HCT116 (cell line): ENCODE measurements at regions not wholly inside any gene's neighbourhood (a gene's known extent, or its start where the extent isn't known, plus 50 kb on each side); places are given as distances from the start of the nearest gene placed in this dataset.
"Not testable (repeated sequence)": the region's sequence is repeated elsewhere in the genome, so short reads cannot be mapped to it uniquely, and the experiment has no call there.

Experiments
- ATAC-seq: fragments of 200-7000 bp; cut with Tn5 transposase; 2 replicates; pipeline ENCODE4 v1.9.1; 2020; ENCODE audit warnings: mild to moderate bottlenecking, moderate library complexity
- BruUV-seq: library from RNA; stranded (reverse); fragments of 400-500 nt; replicated peaks from 2 replicates; lab custom pipeline; 2021; lab: Mats Ljungman, UMichigan
- CTCF ChIA-PET: fragments of 300-600 bp; sonication (Branson Sonifier 250); formaldehyde crosslinking; loops from one replicate; lab custom pipeline; 2021; ENCODE audit warnings: antibody characterized with exemption; lab: Charles Lee
- POLR2A ChIA-PET: fragments of 300-600, 350-600 bp; sonication (Branson Sonifier 250); formaldehyde crosslinking; loops from one replicate; lab custom pipeline; 2021; ENCODE audit warnings: antibody characterized with exemption; lab: Charles Lee
- RAD21 ChIA-PET, 2 experiments: fragments of 300-600 bp; sonication (Branson Sonifier 250); formaldehyde crosslinking; loops; one replicate each; lab custom pipeline; 2023; ENCODE audit warnings: low total read pairs in 2 of 2; ENCODE audit not compliant: uncharacterized antibody in 2 of 2, unreplicated experiment in 2 of 2, low non-redundant PET in 1 of 2; lab: Charles Lee
- DNase-seq: peaks from one replicate; pipeline ENCODE4 v3.0.0-alpha.2; 2010; ENCODE audit warnings: low read depth, low spot score
- H2AFZ ChIP-seq: fragments of 200-600 bp; shearing (Covaris generic), sonication (generic); 2 replicates; pipeline ENCODE4 v1.6.1; 2017; ENCODE audit warnings: low read depth, mixed run types, mixed read lengths, antibody characterized with exemption, low read length; ENCODE audit not compliant: poor library complexity, severe bottlenecking
- H3K27ac ChIP-seq: 2 replicates; pipeline ENCODE4 v1.5.1; 2012; ENCODE audit warnings: low read depth, low read length
- H3K27me3 ChIP-seq: fragments of 200-600 bp; sonication (generic); 2 replicates; pipeline ENCODE4 v1.6.1; 2016; ENCODE audit warnings: mixed run types, low read length, mixed read lengths; ENCODE audit not compliant: insufficient read depth
- H3K36me3 ChIP-seq, 2 experiments: fragments of 200-500 bp in 1 of 2; fragments of 200-600 bp in 1 of 2; sonication (Bioruptor generic) in 1 of 2; sonication (generic) in 1 of 2; 2 replicates each; pipeline versions ENCODE4 v1.5.1 to v1.6.1; 2014 to 2016; ENCODE audit warnings: low read length in 2 of 2, inconsistent platforms in 1 of 2, mixed read lengths in 1 of 2, mixed run types in 1 of 2; ENCODE audit not compliant: insufficient read depth in 2 of 2, control insufficient read depth in 1 of 2
- H3K4me1 ChIP-seq, 2 experiments: fragments of 200-600 bp in 1 of 2; sonication (generic) in 1 of 2; 2 replicates each; pipeline versions ENCODE4 v1.5.1 to v1.6.1; 2012 to 2017; ENCODE audit warnings: low read length in 2 of 2, inconsistent platforms in 1 of 2, mild to moderate bottlenecking in 1 of 2, mixed read lengths in 1 of 2, mixed run types in 1 of 2, moderate library complexity in 1 of 2; ENCODE audit not compliant: insufficient read depth in 2 of 2, control insufficient read depth in 1 of 2
- H3K4me2 ChIP-seq: fragments of 200-600 bp; sonication (generic); 2 replicates; pipeline ENCODE4 v1.6.1; 2017; ENCODE audit warnings: mixed run types, low read length, mixed read lengths
- H3K4me3 ChIP-seq, 2 experiments: fragments of 200-600 bp in 1 of 2; sonication (generic) in 1 of 2; replicated peaks in 1 of 2; 2 replicates each; pipeline ENCODE4 v1.5.1; 2011 to 2016; ENCODE audit warnings: low read length in 2 of 2, control low read depth in 1 of 2, low read depth in 1 of 2, mild to moderate bottlenecking in 1 of 2, mixed read lengths in 1 of 2, mixed run types in 1 of 2
- H3K79me2 ChIP-seq: fragments of 200-600 bp; sonication (generic); 2 replicates; pipeline ENCODE4 v1.6.1; 2017; ENCODE audit warnings: mild to moderate bottlenecking, mixed run types, low read length, moderate library complexity, mixed read lengths; ENCODE audit not compliant: insufficient read depth
- H3K9ac ChIP-seq: fragments of 200-600 bp; sonication (generic); 2 replicates; pipeline ENCODE4 v1.6.1; 2016; ENCODE audit warnings: low read length, mixed read lengths
- H3K9me2 ChIP-seq: fragments of 200-600 bp; sonication (generic), shearing (Covaris generic); 2 replicates; pipeline ENCODE4 v1.6.1; 2017; ENCODE audit warnings: mixed run types, mild to moderate bottlenecking, moderate library complexity; ENCODE audit not compliant: insufficient read depth
- H3K9me3 ChIP-seq, 2 experiments: fragments of 200-500 bp in 1 of 2; fragments of 200-600 bp in 1 of 2; sonication (Bioruptor generic) in 1 of 2; sonication (generic) in 1 of 2; 2 replicates each; pipeline ENCODE4 v1.6.1; 2014 to 2017; ENCODE audit warnings: low read length in 2 of 2, mixed read lengths in 2 of 2, inconsistent platforms in 1 of 2, low read depth in 1 of 2, mild to moderate bottlenecking in 1 of 2, mixed run types in 1 of 2, moderate library complexity in 1 of 2; ENCODE audit not compliant: control insufficient read depth in 1 of 2, insufficient read depth in 1 of 2
- H4K20me1 ChIP-seq: fragments of 200-600 bp; sonication (generic), shearing (Covaris generic); 2 replicates; pipeline ENCODE4 v1.6.1; 2017; ENCODE audit warnings: mixed run types, mild to moderate bottlenecking, moderate library complexity; ENCODE audit not compliant: insufficient read depth
- ATF3 ChIP-seq: IDR thresholded peaks from 2 replicates; pipeline ENCODE4 v1.6.1; 2012
- CTCF ChIP-seq, 3 experiments: fragments of 200-600 bp in 1 of 3; sonication (generic) in 1 of 3; IDR thresholded peaks in 2 of 3; conservative IDR thresholded peaks in 1 of 3; 2 replicates each; pipeline ENCODE4 v1.5.1; 2012 to 2017; ENCODE audit warnings: low read depth in 2 of 3, low read length in 2 of 3, antibody characterized with exemption in 1 of 3, borderline replicate concordance in 1 of 3, control low read depth in 1 of 3, mild to moderate bottlenecking in 1 of 3, mixed read lengths in 1 of 3, mixed run types in 1 of 3, moderate library complexity in 1 of 3; ENCODE audit not compliant: insufficient read depth in 1 of 3
- EGR1 ChIP-seq: IDR thresholded peaks from 2 replicates; pipeline ENCODE4 v1.6.1; 2012; ENCODE audit warnings: low read depth
- MAX ChIP-seq: IDR thresholded peaks from 2 replicates; pipeline ENCODE4 v1.6.1; 2012
- TCF7L2 ChIP-seq: IDR thresholded peaks from 2 replicates; pipeline ENCODE4 v1.7.0; 2011; ENCODE audit warnings: borderline replicate concordance, inconsistent platforms; ENCODE audit not compliant: insufficient read depth, insufficient read length; ENCODE audit errors: extremely low read depth
- ZBTB33 ChIP-seq: IDR thresholded peaks from 2 replicates; pipeline ENCODE4 v1.6.1; 2011; ENCODE audit warnings: mild to moderate bottlenecking, low read length, moderate library complexity; ENCODE audit not compliant: insufficient replicate concordance; ENCODE audit errors: extremely low read depth
- intact Hi-C: fragments of 100-400 bp; cut with micrococcal nuclease; formaldehyde crosslinking; loops from 2 replicates; pipeline ENCODE4 v1.10.0; 2022

GRCh38 chr12:102314821-102315220 is 117.2 kb upstream of the PMCH start:
- POLR2A ChIA-PET, result no interaction called here
- ATAC-seq, result no peak
- H3K36me3 ChIP-seq, result no peaks in the 10 kb centered on the region
- H3K79me2 ChIP-seq, result no peaks in the 10 kb centered on the region
- intact Hi-C loops, result no loop called here
- no peak overlapping the region for H2AFZ ChIP-seq
- BruUV-seq, result no TSS peak
- no peak overlapping the region for H3K4me2 ChIP-seq
- TF ChIP-seq TCF7L2 (no peak), ZBTB33 (no peak), MAX (no peak), ATF3 (no peak), EGR1 (no peak), CTCF (IDR thresholded peaks at IDR 0.05 in 2 of 3, conservative IDR thresholded peaks at IDR 0.05 in 1 of 3; ENCODE audit: borderline replicate concordance in 1 of 3, insufficient read depth in 1 of 3, low read depth in 2 of 3, low read length in 2 of 3) (no peak)
- CTCF ChIA-PET, result interaction anchor here (1.6 kb wide), 1 partner anchor 14 kb away, joined by 3 read pairs; no protein-coding TSS in a partner anchor
- H3K4me1 ChIP-seq, result no peaks in the 10 kb centered on the region
- no peaks in the 10 kb centered on the region for H3K27me3 ChIP-seq
- DNase-seq, result no peak
- H3K4me3 ChIP-seq, result no peak overlapping the region
- H4K20me1 ChIP-seq, result no peaks in the 10 kb centered on the region; the same call in 1 of the 2 replicates
- no peak overlapping the region for H3K9ac ChIP-seq
- H3K27ac ChIP-seq, result no peak overlapping the region
- RAD21 ChIA-PET, result no interaction called here
- no peaks in the 10 kb centered on the region for H3K9me2 ChIP-seq
- no peaks in the 10 kb centered on the region for H3K9me3 ChIP-seq

- BruUV-seq, POLR2A ChIA-PET, RAD21 ChIA-PET, H3K27ac ChIP-seq, H3K9me3 ChIP-seq, H2AFZ ChIP-seq, H3K4me1 ChIP-seq, H3K4me3 ChIP-seq, H3K9me2 ChIP-seq, ATAC-seq, H3K36me3 ChIP-seq, H3K27me3 ChIP-seq, H3K4me2 ChIP-seq, H4K20me1 ChIP-seq, H3K9ac ChIP-seq, intact Hi-C loops, DNase-seq, H3K79me2 ChIP-seq: not testable (repeated sequence)
- CTCF ChIA-PET, result interaction anchor here (1.6 kb wide), 1 partner anchor 12 kb away, joined by 3 read pairs; no protein-coding TSS in a partner anchor
Measured at GRCh38 chr12:102313116-102313971, 115.7 kb upstream of the PMCH start.
